GM12872 (cell line): ENCODE measurements at regions not wholly inside any gene's neighbourhood (a gene's known extent, or its start where the extent isn't known, plus 50 kb on each side); places are given as distances from the start of the nearest gene placed in this dataset.

ENCODE experiments used
- CTCF ChIP-seq: IDR thresholded peaks from 3 replicates; pipeline ENCODE4 v1.5.1; 2011; ENCODE audit warnings: low read depth, mild to moderate bottlenecking, low read length, moderate library complexity; ENCODE audit not compliant: insufficient read depth

- no peak for TF ChIP-seq CTCF
Measured at GRCh38 chr13:76620036-76620435, 266.2 kb downstream of the KCTD12 start.

DNA sequence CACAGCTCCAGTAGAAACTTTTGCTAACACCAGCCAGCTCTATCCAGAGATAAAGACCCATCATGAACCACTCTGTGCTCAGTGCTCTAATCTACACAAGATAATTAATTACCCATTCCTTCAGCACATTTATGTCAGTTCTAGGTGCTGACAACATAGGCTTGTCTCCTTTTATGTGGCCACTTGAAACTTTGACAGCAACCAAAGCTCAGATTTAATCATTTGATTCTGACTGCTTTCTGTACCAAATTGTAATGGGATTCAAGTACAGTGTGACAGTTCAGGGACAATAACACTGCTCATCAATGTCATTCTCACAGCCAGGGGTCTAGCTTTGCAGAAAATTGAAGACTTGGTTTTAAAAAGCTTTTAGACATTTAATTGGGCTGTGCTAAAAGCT, 266.6 kb downstream of the KCTD12 start:
- no peak for TF ChIP-seq CTCF

- TF ChIP-seq CTCF = no peak
Measured at GRCh38 chr13:76610819-76611415, 275.3 kb downstream of the KCTD12 start.

DNA sequence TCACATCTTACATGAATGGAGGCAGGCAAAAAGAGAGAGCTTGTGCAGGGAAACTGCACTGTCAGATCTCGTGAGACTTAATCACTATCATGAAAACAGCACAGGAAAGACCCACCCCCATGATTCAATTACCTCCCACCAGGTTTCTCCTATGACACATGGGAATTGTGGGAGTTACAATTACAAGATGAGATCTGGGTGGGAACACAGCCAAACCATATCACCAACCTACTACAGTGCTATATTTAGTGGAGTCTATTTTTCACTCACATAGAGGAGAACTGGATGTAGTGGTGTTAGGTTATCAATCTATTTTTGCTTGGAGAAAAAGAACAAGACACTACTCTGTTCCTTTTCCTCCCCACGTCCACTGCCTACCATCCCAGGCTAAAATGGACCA, 276.6 kb downstream of the KCTD12 start:
- TF ChIP-seq CTCF = no peak

GRCh38 chr13:76607866-76608265, 278.3 kb downstream of the KCTD12 start:
- no peak for TF ChIP-seq CTCF

DNA sequence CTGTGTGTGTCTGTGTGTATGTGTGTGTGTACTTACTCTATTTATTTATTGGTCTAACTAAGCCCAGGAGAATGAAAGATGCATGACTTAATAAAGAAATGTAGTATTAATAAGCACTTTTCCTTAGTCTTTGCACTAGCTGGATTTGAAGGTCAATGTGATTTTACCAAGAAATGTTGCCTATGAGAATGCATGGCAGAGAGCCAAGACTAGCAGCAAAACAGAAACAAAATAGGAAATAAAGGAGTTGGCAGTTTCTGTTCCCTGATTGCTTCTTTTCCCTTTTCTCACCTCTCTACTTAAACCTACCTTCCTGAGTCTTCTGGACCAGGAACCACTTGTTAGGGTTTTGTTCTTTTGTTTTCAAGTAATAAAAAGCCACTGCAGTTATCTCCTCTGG, 286.1 kb downstream of the KCTD12 start:
- no peak for TF ChIP-seq CTCF

GRCh38 chr13:76597868-76598267, 288.3 kb downstream of the KCTD12 start:
- no peak for TF ChIP-seq CTCF
